ENCODE measurements at regions not wholly inside any gene's neighbourhood (a gene's known extent, or its start where the extent isn't known, plus 50 kb on each side); places are given as distances from the start of the nearest gene placed in this dataset.

DNA sequence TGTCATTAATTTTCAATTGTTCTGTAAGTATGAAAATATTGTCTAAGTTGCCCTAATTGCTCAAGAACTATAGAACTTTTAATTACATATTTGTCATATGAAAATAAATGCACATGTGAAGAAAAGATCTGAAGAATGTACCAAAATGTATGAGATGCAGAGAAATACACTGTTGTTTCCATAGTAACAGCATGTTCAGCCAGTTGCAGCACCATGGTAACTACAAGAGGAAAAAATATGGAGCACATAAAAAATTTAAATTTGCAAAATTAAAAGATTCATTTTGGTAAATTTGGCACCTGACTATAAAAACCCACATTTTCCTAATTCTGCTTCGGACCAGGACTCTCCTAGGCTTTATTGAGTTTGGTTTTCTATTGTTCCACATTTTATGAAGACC, 1170.0 kb upstream of the MIR17HG start:
- TF ChIP-seq, protein P1, sequence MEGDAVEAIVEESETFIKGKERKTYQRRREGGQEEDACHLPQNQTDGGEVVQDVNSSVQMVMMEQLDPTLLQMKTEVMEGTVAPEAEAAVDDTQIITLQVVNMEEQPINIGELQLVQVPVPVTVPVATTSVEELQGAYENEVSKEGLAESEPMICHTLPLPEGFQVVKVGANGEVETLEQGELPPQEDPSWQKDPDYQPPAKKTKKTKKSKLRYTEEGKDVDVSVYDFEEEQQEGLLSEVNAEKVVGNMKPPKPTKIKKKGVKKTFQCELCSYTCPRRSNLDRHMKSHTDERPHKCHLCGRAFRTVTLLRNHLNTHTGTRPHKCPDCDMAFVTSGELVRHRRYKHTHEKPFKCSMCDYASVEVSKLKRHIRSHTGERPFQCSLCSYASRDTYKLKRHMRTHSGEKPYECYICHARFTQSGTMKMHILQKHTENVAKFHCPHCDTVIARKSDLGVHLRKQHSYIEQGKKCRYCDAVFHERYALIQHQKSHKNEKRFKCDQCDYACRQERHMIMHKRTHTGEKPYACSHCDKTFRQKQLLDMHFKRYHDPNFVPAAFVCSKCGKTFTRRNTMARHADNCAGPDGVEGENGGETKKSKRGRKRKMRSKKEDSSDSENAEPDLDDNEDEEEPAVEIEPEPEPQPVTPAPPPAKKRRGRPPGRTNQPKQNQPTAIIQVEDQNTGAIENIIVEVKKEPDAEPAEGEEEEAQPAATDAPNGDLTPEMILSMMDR (IDR thresholded peaks at IDR 0.05 in 2 of 3, conservative IDR thresholded peaks at IDR 0.05 in 1 of 3; ENCODE audit: borderline replicate concordance in 1 of 3, insufficient read depth in 1 of 3, low read depth in 2 of 3, low read length in 2 of 3): no peak
- TF ChIP-seq FOSL1 (IDR thresholded peaks at IDR 0.05; ENCODE audit: low read depth): no peak
- TF ChIP-seq, protein P2, sequence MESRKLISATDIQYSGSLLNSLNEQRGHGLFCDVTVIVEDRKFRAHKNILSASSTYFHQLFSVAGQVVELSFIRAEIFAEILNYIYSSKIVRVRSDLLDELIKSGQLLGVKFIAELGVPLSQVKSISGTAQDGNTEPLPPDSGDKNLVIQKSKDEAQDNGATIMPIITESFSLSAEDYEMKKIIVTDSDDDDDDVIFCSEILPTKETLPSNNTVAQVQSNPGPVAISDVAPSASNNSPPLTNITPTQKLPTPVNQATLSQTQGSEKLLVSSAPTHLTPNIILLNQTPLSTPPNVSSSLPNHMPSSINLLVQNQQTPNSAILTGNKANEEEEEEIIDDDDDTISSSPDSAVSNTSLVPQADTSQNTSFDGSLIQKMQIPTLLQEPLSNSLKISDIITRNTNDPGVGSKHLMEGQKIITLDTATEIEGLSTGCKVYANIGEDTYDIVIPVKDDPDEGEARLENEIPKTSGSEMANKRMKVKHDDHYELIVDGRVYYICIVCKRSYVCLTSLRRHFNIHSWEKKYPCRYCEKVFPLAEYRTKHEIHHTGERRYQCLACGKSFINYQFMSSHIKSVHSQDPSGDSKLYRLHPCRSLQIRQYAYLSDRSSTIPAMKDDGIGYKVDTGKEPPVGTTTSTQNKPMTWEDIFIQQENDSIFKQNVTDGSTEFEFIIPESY (IDR thresholded peaks at IDR 0.05; ENCODE audit: extremely low read depth, insufficient replicate concordance, low read length): no peak

All from HCT116 (cell line).